Upper lobe of left lung (tissue), 6 donors: ENCODE measurements at regions not wholly inside any gene's neighbourhood (a gene's known extent, or its start where the extent isn't known, plus 50 kb on each side); places are given as distances from the start of the nearest gene placed in this dataset.

Experiments
- ATAC-seq, 2 donors: fragments of 200-7000 bp; cut with Tn5 transposase; one replicate each; pipeline ENCODE4 v1.9.1; 2022; ENCODE audit warnings: mild to moderate bottlenecking in 2 of 2, moderate library complexity in 2 of 2; ENCODE audit not compliant: low FRiP score in 2 of 2
- DNase-seq, 2 donors: peaks; one replicate each; pipeline ENCODE4 v3.0.0-alpha.2; 2019 to 2020
- H3K27ac ChIP-seq, 4 donors: fragments of 200-600 bp; sonication (generic); one replicate each; pipeline ENCODE4 v1.5.1; 2016 to 2019
- H3K27me3 ChIP-seq, 4 donors: fragments of 200-600 bp; sonication (generic); one replicate each; pipeline ENCODE4 v1.5.1; 2017 to 2019
- H3K36me3 ChIP-seq, 4 donors: fragments of 200-600 bp; sonication (generic); one replicate each; pipeline ENCODE4 v1.5.1; 2016 to 2019
- H3K4me1 ChIP-seq, 4 donors: fragments of 200-600 bp; sonication (generic); one replicate each; pipeline ENCODE4 v1.5.1; 2018 to 2019
- H3K4me3 ChIP-seq, 4 donors: fragments of 200-600 bp; sonication (generic); one replicate each; pipeline ENCODE4 v1.5.1; 2017 to 2019; ENCODE audit warnings: mild to moderate bottlenecking in 2 of 4, moderate library complexity in 1 of 4
- H3K9me3 ChIP-seq, 4 donors: fragments of 200-600 bp; sonication (generic); one replicate each; pipeline ENCODE4 v1.5.1; 2018 to 2019
- EP300 ChIP-seq, 4 donors: sonication (generic); formaldehyde crosslinking; IDR thresholded peaks; one replicate each; pipeline ENCODE4 v1.5.1; 2017; ENCODE audit warnings: antibody characterized with exemption in 4 of 4, control low read depth in 2 of 4
- POLR2A ChIP-seq, 4 donors: fragments of 450-650 bp; IDR thresholded peaks; one replicate each; pipeline ENCODE4 v1.5.1; 2016 to 2017; ENCODE audit warnings: antibody characterized with exemption in 4 of 4, mild to moderate bottlenecking in 2 of 4
- POLR2AphosphoS5 ChIP-seq, 2 donors: sonication (generic); formaldehyde crosslinking; IDR thresholded peaks; one replicate each; pipeline ENCODE4 v1.5.1; 2017; ENCODE audit warnings: antibody characterized with exemption in 2 of 2
- WGBS, 2 donors: methylation state at CpG; one replicate each; pipeline ENCODE4 v1.1.5; 2017 to 2018; 5-methylcytosine and 5-hydroxymethylcytosine counted together
- TF ChIP-seq, protein P1 (sequence below), 6 experiments: fragments of 450-650 bp in 4 of 6; fragments of 200-600 bp in 2 of 6; sonication (generic) in 2 of 6; IDR thresholded peaks; one replicate each; pipeline ENCODE4 v1.5.1; 2016 to 2019; ENCODE audit warnings: antibody characterized with exemption in 6 of 6
- donor health status: DM: no; HTN: no; CAD: no; lungs with moderate emphysema.
- donor health status: DM: no; HTN: yes; CAD: no; lungs with severe emphysema.

DNA sequence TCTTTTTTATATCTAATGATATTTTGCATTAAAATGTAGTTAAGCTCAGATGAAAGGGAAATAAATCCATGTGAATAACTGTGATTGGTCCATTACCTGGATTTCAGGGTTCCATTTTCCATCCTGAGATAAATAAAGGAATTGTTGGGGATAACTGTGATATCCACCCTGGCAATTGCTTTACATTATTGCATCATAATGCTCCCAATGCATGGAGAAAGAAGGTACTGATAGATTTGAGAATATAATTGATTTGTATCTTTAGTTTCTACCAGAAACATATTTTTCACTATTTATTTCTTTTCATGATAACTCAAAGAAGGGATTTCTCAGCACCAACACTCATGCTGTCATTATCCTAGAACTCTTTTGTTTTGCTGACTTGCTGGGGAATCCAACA is 102.0 kb upstream of the KCNQ5 start:
- no peak overlapping the region for H3K4me3 ChIP-seq
- H3K36me3 ChIP-seq = no peaks in the 10 kb centered on the region
- H3K27ac ChIP-seq = no peak overlapping the region
- no peaks in the 10 kb centered on the region for H3K4me1 ChIP-seq
- no peaks in the 10 kb centered on the region for H3K9me3 ChIP-seq
- H3K27me3 ChIP-seq = no peaks in the 10 kb centered on the region
- no peak for TF ChIP-seq EP300 (IDR thresholded peaks at IDR 0.05)
- no peak for TF ChIP-seq POLR2A (IDR thresholded peaks at IDR 0.05)
- TF ChIP-seq, protein P1, sequence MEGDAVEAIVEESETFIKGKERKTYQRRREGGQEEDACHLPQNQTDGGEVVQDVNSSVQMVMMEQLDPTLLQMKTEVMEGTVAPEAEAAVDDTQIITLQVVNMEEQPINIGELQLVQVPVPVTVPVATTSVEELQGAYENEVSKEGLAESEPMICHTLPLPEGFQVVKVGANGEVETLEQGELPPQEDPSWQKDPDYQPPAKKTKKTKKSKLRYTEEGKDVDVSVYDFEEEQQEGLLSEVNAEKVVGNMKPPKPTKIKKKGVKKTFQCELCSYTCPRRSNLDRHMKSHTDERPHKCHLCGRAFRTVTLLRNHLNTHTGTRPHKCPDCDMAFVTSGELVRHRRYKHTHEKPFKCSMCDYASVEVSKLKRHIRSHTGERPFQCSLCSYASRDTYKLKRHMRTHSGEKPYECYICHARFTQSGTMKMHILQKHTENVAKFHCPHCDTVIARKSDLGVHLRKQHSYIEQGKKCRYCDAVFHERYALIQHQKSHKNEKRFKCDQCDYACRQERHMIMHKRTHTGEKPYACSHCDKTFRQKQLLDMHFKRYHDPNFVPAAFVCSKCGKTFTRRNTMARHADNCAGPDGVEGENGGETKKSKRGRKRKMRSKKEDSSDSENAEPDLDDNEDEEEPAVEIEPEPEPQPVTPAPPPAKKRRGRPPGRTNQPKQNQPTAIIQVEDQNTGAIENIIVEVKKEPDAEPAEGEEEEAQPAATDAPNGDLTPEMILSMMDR (IDR thresholded peaks at IDR 0.05) = no peak
- TF ChIP-seq POLR2AphosphoS5 (IDR thresholded peaks at IDR 0.05) = no peak
- ATAC-seq (no peak), DNase-seq (no peak)

DNA sequence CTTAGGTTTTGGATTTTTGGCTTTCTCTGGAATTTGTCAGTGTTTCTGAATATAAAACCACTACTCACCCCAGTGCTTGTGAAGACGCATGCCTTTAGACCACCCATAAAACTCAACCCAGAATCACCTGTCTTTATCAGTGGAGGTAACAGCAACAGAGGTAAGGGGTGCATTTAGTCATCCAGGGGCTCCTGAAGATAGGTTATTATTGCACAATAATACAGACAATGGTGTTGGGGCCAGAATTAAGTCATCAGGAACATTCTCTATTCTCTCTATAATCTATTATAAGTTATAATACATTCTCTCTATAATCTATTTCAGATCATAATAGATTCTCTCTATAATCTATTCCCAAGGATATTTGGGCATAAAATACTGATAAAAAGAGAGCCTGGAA is 100.2 kb upstream of the KCNQ5 start:
- Histone ChIP-seq H3K27me3 (no peaks in the 10 kb centered on the region), H3K4me3 (no peak overlapping the region), H3K27ac (no peak overlapping the region), H3K4me1 (no peaks in the 10 kb centered on the region), H3K9me3 (no peaks in the 10 kb centered on the region), H3K36me3 (no peaks in the 10 kb centered on the region)
- 94 to 96% methylated on average over 1 of the region's 1 CpG for WGBS, 2 donors
- no peak for TF ChIP-seq POLR2AphosphoS5 (IDR thresholded peaks at IDR 0.05)
- no peak for TF ChIP-seq POLR2A (IDR thresholded peaks at IDR 0.05)
- TF ChIP-seq, protein P1 (IDR thresholded peaks at IDR 0.05) = no peak
- no peak for TF ChIP-seq EP300 (IDR thresholded peaks at IDR 0.05)
- ATAC-seq (no peak), DNase-seq (no peak)

DNA sequence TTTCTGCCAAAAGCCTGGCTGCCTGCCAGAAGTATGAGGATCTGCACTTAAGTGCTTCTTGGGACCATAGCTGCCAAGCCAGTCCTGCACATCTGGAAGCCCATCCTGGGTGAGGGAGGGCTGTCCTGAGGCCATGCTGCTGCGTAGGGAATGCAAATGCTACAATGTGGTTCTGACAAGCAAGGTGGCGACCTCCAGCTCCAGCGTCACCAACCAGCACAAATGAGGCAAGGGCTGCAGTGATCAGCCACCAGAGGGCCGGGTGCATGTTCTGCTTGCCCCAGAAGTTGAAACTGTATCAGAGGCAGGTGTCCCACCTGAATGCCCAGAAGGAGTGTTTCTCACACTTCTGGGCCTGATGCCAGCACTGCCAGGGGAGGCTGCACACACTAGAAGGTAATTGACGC is 99.1 kb upstream of the KCNQ5 start:
- WGBS, 2 donors = 65 to 80% methylated on average over 1 to 4 of the region's 5 CpGs
- Histone ChIP-seq H3K4me1 (no peaks in the 10 kb centered on the region), H3K9me3 (no peaks in the 10 kb centered on the region), H3K27ac (no peak overlapping the region), H3K4me3 (no peak overlapping the region), H3K27me3 (no peaks in the 10 kb centered on the region), H3K36me3 (no peaks in the 10 kb centered on the region)
- no peak for ATAC-seq
- no peak for DNase-seq
- no peak for TF ChIP-seq EP300 (IDR thresholded peaks at IDR 0.05)
- TF ChIP-seq, protein P1 (IDR thresholded peaks at IDR 0.05) = no peak
- no peak for TF ChIP-seq POLR2AphosphoS5 (IDR thresholded peaks at IDR 0.05)
- TF ChIP-seq POLR2A (IDR thresholded peaks at IDR 0.05) = no peak

GRCh38 chr6:72524011-72524645 is 97.7 kb upstream of the KCNQ5 start:
- DNase-seq = no peak
- no peak overlapping the region for H3K4me3 ChIP-seq
- H3K27me3 ChIP-seq = no peaks in the 10 kb centered on the region
- no peak overlapping the region for H3K27ac ChIP-seq
- H3K9me3 ChIP-seq = no peaks in the 10 kb centered on the region
- ATAC-seq = no peak
- no peaks in the 10 kb centered on the region for H3K4me1 ChIP-seq
- TF ChIP-seq EP300 (IDR thresholded peaks at IDR 0.05) = no peak
- no peak for TF ChIP-seq POLR2A (IDR thresholded peaks at IDR 0.05)
- TF ChIP-seq, protein P1 (IDR thresholded peaks at IDR 0.05) = no peak
- no peak for TF ChIP-seq POLR2AphosphoS5 (IDR thresholded peaks at IDR 0.05)
- 75 to 79% methylated on average over 6 of the region's 6 CpGs for WGBS, 2 donors
- no peaks in the 10 kb centered on the region for H3K36me3 ChIP-seq

GRCh38 chr6:72525821-72526510 is 95.9 kb upstream of the KCNQ5 start:
- Histone ChIP-seq H3K27me3 (no peaks in the 10 kb centered on the region), H3K9me3 (no peaks in the 10 kb centered on the region), H3K27ac (no peak overlapping the region), H3K36me3 (no peaks in the 10 kb centered on the region), H3K4me1 (no peaks in the 10 kb centered on the region), H3K4me3 (no peak overlapping the region)
- TF ChIP-seq, protein P1 (IDR thresholded peaks at IDR 0.05) = no peak
- TF ChIP-seq POLR2A (IDR thresholded peaks at IDR 0.05) = no peak
- no peak for TF ChIP-seq EP300 (IDR thresholded peaks at IDR 0.05)
- TF ChIP-seq POLR2AphosphoS5 (IDR thresholded peaks at IDR 0.05) = no peak
- 76 to 94% methylated on average over 1 of the region's 1 CpG for WGBS, 2 donors
- DNase-seq = no peak
- ATAC-seq = no peak
